ENCODE measurements at regions not wholly inside any gene's neighbourhood (a gene's known extent, or its start where the extent isn't known, plus 50 kb on each side); places are given as distances from the start of the nearest gene placed in this dataset.
A peak's percentile ranks its signal among the peaks of the same experiment; 100 is the strongest.

- CTCF ChIA-PET: interaction anchor here (0.6 to 0.7 kb wide), 2 partner anchors 17 to 161 kb away, joined by 3 read pairs; no protein-coding TSS in a partner anchor
- Mint-ChIP-seq H3K9me3 (ENCODE audit: unreplicated experiment) (peaks cover 24% of the 10 kb centered on the region), H3K4me3 (ENCODE audit: unreplicated experiment) (no peak overlapping the region), H3K36me3 (ENCODE audit: insufficient read depth, unreplicated experiment) (peaks cover 6% of the 10 kb centered on the region), H3K27me3 (ENCODE audit: insufficient read depth, unreplicated experiment) (peaks cover 13% of the 10 kb centered on the region), H3K27ac (ENCODE audit: low read depth, unreplicated experiment) (no peak overlapping the region), H3K4me1 (ENCODE audit: insufficient read depth, unreplicated experiment) (peaks cover 20% of the 10 kb centered on the region)
- POLR2A ChIA-PET: no interaction called here
- intact Hi-C loops (cut with micrococcal nuclease): no loop called here
- DNase-seq (ENCODE audit: unreplicated experiment): no peak
- TF ChIP-seq CTCF (IDR thresholded peaks at IDR 0.05; ENCODE audit: unreplicated experiment): no peak
- no TSS peak for BruUV-seq (replicated peaks)
These were observed 62.8 kb upstream of the RFLNA start for GRCh38 chr12:124231980-124232653.

- Mint-ChIP-seq H3K4me3 (ENCODE audit: unreplicated experiment) (no peak overlapping the region), H3K27ac (ENCODE audit: low read depth, unreplicated experiment) (no peak overlapping the region)
- CTCF ChIA-PET: interaction anchor here (0.6 kb wide), 1 partner anchor 162 kb away, joined by 3 read pairs; no protein-coding TSS in a partner anchor
These were observed 62.3 kb upstream of the RFLNA start for GRCh38 chr12:124232654-124232987.

GRCh38 chr12:124233041-124233796, 61.7 kb upstream of the RFLNA start:
- Mint-ChIP-seq H3K9me3 (ENCODE audit: unreplicated experiment) (peaks cover 24% of the 10 kb centered on the region), H3K4me1 (ENCODE audit: insufficient read depth, unreplicated experiment) (peaks cover 20% of the 10 kb centered on the region), H3K4me3 (ENCODE audit: unreplicated experiment) (no peak overlapping the region), H3K27me3 (ENCODE audit: insufficient read depth, unreplicated experiment) (peaks cover 2% of the 10 kb centered on the region), H3K27ac (ENCODE audit: low read depth, unreplicated experiment) (peak overlapping the region; percentile 75), H3K36me3 (ENCODE audit: insufficient read depth, unreplicated experiment) (peaks cover 6% of the 10 kb centered on the region)
- no peak for TF ChIP-seq CTCF (IDR thresholded peaks at IDR 0.05; ENCODE audit: unreplicated experiment)
- no TSS peak for BruUV-seq (replicated peaks)
- POLR2A ChIA-PET: interaction anchor here (1.2 kb wide), 1 partner anchor 10 kb away, joined by 5 read pairs; no protein-coding TSS in a partner anchor
- intact Hi-C loops (cut with micrococcal nuclease): no loop called here
- peak; percentile 22 for DNase-seq (ENCODE audit: unreplicated experiment)
- CTCF ChIA-PET: no interaction called here

More at GRCh38 chr12:124232654-124232987, 62.3 kb upstream of the RFLNA start:
- TF ChIP-seq CTCF (IDR thresholded peaks at IDR 0.05; ENCODE audit: unreplicated experiment): no peak
- POLR2A ChIA-PET: no interaction called here
- Mint-ChIP-seq H3K4me1 (ENCODE audit: insufficient read depth, unreplicated experiment) (peaks cover 20% of the 10 kb centered on the region), H3K27me3 (ENCODE audit: insufficient read depth, unreplicated experiment) (peaks cover 8% of the 10 kb centered on the region), H3K36me3 (ENCODE audit: insufficient read depth, unreplicated experiment) (peaks cover 6% of the 10 kb centered on the region), H3K9me3 (ENCODE audit: unreplicated experiment) (peaks cover 24% of the 10 kb centered on the region)
- intact Hi-C loops (cut with micrococcal nuclease): no loop called here
- no TSS peak for BruUV-seq (replicated peaks)
- no peak for DNase-seq (ENCODE audit: unreplicated experiment)

GRCh38 chr12:124233846-124234640, 60.9 kb upstream of the RFLNA start:
- peak; percentile 16 for DNase-seq (ENCODE audit: unreplicated experiment)
- Mint-ChIP-seq H3K4me1 (ENCODE audit: insufficient read depth, unreplicated experiment) (peaks cover 20% of the 10 kb centered on the region), H3K27ac (ENCODE audit: low read depth, unreplicated experiment) (peak overlapping the region; percentile 75), H3K9me3 (ENCODE audit: unreplicated experiment) (peaks cover 24% of the 10 kb centered on the region), H3K4me3 (ENCODE audit: unreplicated experiment) (no peak overlapping the region), H3K27me3 (ENCODE audit: insufficient read depth, unreplicated experiment) (no peaks in the 10 kb centered on the region), H3K36me3 (ENCODE audit: insufficient read depth, unreplicated experiment) (peaks cover 6% of the 10 kb centered on the region)
- BruUV-seq (replicated peaks): no TSS peak
- intact Hi-C loops (cut with micrococcal nuclease): no loop called here
- CTCF ChIA-PET: interaction anchor here (0.7 kb wide), 1 partner anchor 12 kb away, joined by 3 read pairs; no protein-coding TSS in a partner anchor
- POLR2A ChIA-PET: interaction anchor here (1.2 kb wide), 1 partner anchor 11 kb away, joined by 5 read pairs; no protein-coding TSS in a partner anchor
- TF ChIP-seq CTCF (IDR thresholded peaks at IDR 0.05; ENCODE audit: unreplicated experiment): no peak

Data from MCF 10A (cell line).